HG03558 (cell line): ENCODE measurements at regions not wholly inside any gene's neighbourhood (a gene's known extent, or its start where the extent isn't known, plus 50 kb on each side); places are given as distances from the start of the nearest gene placed in this dataset.
"Not testable (repeated sequence)": the region's sequence is repeated elsewhere in the genome, so short reads cannot be mapped to it uniquely, and the experiment has no call there.

Experiments used
- ATAC-seq: cut with Tn5 transposase; IDR thresholded peaks from one replicate; pipeline ENCODE4 v1.9.1; 2021; ENCODE audit warnings: moderate number of reproducible peaks; ENCODE audit not compliant: unreplicated experiment; ENCODE audit errors: extremely low read depth

DNA sequence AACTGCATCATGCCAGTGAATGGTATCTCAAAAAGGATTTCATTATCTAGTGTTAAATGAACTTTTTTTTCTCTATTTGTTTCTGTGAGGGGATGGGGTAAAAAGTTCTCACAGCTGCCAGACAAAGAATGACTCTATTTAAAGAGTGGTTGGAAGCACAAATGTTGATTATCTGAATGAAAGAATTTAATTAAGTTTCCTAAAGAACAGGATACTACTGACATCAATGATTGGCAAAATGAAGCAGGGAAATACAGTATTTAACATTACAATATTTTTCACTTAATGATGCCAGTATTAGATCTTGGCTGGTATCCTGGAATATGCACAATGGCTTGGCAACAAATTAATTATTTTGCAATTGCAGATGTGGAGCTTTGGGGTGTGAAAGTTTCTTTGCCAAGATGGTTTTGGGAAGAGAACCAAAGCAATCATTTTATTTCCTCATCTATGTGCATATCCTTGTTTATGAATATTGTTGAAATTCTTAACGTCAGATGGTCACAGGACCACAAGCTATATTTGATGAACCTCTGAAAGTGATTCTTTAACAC is 336.8 kb downstream of the ARL4A start:
- ATAC-seq: no peak

DNA sequence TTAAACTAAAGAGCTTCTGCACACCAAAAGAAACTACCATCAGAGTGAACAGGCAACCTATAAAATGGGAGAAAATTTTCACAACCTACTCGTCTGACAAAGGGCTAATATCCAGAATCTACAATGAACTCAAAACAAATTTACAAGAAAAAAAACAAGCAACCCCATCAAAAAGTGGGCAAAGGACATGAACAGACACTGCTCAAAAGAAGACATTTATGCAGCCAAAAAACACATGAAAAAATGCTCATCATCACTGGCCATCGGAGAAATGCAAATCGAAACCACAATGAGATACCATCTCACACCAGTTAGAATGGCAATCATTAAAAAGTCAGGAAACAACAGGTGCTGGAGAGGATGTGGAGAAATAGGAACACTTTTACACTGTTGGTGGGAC is 337.6 kb downstream of the ARL4A start:
- not testable (repeated sequence) for ATAC-seq

DNA sequence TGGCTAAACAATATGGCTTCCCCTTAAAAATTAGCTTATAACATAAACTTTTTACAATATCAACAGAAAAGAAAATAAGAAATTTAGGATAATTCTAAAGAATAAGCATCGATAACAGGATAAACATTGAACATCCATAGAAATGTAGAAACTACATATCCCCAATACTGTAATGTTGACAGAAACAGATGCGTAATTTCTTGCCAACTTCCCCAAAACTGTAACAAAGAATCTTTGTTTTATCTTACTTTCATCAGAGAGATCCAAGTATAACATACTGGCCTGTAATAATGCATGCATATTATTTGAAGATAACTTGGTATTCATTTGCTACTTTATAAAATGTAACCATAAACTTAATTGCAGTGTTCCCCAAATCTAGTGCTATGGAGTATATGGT is 339.9 kb downstream of the ARL4A start:
- ATAC-seq: no peak

DNA sequence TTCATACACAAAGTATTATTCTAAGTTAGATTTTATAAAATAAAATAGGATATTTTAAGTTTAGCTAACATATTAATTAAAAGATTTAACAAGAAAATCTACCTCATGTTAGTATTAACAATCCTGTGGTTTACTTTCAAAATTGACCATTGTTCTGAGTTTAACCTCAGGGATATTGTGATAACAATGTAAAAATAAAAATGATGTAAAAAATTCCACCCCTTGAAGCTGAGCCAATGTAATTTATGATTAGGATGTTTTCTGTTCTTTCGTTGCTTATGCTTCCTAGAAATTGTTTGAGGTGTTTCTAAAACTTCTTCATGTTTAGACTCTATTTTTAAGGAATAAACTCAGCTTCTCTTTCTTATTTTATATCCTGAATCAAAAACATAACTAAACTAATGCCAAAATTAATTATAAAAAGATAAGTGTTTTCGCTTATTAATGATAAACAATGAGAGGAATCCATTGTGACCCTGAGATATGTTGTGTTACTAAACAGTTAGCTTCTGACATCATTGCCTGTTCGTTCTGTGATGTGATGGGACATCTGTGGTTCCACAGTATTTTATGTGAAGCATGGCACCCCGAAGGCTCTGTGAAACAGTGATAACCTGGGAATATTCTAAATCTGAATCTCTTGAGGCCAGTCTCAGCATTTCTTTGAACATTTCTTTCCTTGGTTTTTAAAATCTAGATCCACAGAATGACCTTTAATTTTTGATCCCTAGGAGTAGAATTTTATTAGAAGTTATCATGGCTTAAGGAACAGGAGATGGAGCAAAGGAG is 340.8 kb downstream of the ARL4A start:
- ATAC-seq: no peak

DNA sequence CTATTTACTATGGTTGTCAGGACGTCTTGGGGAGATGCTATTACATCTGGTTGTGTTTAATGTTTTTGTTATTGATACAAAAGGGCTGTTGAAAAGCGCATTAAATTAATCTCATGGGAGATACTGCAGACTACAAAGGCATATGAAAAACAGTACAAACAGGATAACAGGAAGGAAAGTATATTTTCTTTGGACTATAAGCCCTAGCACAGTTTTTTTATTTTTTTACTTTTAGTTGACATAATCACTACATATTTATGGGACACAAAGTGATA is 341.3 kb downstream of the ARL4A start:
- no peak for ATAC-seq

DNA sequence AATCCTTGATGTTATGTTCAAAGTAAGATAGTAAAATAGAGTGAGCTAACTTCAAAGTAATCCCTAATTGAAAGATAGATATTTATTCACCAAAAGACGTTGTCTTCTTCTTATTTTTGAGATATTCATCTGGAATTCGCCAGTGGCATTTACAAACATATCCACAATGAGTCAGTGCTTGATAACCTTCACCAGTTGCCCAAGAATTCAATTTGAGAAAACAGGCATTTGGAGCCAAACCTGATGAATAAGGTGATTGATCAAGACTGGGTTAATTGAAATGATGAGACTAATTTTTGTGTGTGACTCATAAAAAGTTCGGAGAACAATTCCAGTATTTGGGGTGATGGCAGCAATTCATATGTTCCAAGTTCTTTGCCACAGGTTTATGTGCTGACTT is 344.0 kb downstream of the ARL4A start:
- ATAC-seq: no peak

DNA sequence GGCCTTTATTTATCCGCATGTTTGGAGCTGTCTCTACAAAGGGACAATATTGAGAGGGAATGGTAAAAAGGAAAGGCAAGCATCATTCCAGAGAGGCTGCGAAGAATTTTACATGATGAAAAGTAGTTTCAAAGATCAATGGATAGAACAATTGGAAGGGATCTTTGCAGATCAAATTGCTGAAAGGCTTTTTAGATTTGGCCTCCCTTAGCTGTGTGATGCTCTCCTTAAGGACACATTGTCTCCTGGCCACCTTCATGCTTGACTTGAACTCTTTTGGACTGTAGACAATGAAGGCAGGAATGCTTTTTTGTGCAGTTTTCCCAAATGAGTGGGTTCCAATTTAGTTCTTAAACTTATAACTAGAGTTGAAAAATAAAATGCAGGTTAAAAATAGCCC is 344.7 kb downstream of the ARL4A start:
- no peak for ATAC-seq

DNA sequence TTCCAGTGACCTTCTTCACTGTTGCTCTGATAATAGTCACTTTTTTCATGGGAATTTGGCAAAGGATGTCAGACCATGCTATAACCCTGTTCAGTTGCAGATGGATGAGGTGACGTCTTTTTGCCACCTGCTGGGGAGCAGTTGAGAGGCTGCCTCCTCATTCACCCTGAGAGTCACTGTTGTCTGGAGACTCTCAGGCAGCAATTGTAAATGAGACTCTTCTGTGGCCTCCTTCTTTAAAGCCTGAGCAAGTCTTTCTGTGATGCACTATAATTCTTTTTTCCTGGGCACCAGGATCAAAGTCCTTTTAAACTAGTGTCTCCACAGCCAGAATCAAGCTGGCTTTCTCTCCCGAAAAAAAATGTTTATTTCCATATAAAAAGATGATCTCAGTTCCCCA is 345.1 kb downstream of the ARL4A start:
- ATAC-seq: no peak

DNA sequence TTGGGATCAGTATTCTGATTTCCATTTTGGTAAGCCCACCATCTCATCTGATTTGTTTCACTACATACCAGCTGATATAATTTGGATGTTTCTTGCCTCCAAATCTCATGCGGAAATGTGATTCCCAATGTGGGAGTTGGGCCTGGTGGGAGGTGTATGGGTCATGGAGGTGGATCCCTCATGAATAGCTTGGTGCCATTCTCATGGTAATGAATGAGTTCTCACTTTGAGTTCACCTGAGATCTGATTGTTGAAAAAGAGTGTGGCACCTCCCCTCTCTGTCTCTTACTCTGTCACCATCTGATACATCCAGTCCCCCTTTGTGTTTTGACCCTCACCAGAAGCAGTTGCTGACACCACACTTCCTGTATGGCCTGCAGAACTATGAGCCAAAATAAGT is 347.3 kb downstream of the ARL4A start:
- no peak for ATAC-seq

DNA sequence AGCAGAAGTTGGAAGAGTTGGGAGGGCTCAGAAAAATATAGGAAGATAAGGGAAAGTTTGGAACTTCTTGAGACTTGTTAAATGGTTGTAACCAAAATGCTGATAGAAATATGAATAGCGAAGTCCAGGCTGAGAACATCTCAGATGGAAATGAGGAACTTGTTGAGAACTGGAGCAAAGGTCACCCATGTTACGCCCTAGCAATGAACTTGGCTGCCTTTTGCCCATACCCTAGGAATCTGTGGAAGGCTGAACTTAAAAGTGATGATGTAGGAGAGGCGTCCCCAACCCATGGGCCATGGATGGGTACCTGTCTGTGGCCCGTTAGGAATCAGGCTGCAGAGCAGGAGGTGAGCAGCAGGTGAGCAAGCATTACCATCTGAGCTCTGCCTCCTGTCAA is 347.8 kb downstream of the ARL4A start:
- ATAC-seq: no peak

DNA sequence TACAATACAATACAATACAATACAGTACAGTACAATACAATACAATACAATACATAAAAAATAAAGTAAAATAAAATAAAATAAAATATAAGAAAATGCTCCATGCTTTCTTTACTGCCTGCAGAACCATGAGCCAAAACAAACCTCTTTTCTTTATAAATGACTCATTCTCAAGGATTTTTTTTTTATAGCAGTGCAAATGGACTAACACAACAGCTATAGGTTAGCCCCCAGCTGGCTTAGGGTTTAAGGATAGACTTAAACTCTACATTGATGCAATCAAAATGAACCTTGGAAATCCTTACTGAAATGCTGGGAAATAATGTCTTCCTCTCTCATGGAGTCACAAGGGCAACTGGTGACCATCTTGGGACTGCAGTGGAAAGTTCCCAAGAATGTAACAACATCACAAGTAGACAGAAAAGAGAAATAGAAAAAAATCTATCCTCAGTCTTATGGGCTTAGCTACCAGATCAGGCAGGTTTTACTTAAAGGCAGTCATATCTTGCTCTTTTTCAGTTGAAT is 348.9 kb downstream of the ARL4A start:
- no peak for ATAC-seq

DNA sequence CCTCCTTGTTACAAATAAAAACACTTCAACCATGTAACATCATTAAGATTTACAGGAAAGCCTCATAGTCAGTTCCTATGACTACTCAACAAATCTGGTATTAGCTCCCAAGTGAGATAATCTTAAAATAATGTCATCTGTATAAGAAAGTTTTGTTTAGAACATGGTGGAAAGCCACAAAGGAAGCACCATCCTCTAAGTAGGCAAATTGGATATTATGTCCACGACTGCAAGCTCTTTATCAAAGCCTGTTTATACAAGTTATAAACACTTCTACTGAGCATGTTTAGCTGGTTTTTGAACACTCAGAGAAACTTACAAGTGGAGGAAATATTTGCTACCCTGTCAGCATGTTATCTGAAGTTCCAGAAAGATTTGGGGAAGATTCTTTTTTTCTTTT is 349.8 kb downstream of the ARL4A start:
- ATAC-seq: no peak

DNA sequence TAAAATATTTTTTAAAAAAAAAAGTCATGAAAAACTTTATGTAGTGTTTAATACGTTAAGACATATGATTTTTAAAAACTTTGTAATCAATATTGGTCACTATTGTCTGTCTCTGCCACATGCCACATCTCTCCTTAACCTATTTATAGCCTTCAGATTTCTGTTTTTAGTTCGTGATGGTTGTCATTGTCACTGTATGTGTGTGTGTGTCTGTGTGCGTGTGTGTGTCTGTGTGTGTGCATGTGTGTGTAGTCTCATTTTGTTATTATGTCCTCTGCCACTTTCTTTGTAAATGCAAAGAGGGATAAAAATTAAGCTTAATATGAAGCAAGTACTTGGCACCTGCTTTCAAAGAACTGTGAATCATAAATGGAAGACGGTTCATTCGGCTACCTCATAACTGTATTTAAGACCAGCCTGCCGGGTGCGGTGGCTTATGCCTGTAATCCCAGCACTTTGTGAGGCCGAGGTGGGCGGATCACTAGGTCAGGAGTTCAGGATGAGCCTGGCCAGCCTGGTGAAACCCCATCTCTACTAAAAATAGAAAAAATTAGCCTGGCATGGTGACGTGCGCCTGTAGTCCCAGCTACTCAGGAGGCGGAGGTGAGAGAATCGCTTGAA is 354.0 kb downstream of the ARL4A start:
- no peak for ATAC-seq

DNA sequence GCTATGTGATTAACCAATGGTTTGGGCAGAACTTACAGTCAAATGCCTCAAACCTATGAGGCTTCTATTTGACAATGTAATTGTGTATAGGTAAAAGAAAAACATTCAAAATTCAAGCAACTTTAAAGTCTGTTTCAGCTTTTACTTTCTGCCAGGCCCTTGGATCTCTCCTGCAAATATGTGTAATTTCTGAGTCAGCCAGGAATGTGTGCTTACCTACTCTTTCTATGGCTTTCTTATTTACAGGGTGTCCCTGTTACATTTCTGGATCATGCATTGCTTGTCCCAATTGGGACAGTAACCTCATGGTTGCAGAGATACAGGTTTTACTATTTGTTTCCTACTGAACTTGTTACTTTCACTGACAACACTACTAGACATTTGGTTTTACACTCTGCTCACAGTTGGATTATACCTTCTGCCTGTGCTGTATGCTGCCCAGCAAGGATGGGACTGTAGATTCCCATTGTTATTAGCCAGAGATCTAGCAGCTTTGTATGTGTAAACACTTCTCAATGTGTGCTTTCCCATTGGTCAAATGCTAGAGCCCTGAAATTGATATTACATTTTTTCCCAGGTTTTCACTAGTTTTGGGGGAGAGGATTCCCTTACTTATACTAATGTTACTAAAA is 355.3 kb downstream of the ARL4A start:
- no peak for ATAC-seq

DNA sequence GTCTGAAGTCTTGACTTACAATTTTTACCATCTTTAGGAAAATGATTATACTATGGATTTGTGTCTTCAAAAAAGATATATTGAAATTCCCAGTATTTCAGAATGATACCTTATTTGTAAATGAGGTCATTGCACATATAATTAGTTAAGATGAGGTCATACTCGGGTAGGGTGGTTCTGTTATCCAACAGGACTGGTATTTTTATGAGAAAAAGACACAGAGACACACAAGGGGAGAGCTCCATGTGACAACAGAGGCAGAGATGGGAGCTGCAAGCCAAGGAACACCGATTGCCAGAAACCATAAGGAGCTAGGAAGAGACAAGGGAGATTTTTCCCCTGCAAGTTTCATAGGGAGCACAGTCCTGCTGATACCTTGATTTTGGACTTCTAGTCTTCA is 356.9 kb downstream of the ARL4A start:
- no peak for ATAC-seq

DNA sequence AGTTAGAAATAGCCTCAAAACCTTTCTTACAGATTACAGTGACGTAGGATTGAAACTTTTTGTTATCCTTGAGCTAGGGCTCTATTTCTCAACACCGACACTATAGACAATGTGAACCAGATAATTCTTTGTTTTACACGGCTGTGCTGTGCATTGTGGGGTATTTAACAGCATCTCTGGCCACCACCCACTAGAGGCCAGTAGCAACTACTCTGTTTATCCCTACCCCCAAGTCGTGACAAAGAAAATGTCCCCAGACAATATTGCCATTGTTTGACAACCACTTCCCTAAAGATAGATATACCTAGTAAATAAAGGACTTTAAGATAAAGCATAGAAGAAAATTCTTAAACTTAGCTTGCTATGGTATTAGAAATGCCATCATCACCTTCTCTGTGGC is 359.6 kb downstream of the ARL4A start:
- no peak for ATAC-seq

DNA sequence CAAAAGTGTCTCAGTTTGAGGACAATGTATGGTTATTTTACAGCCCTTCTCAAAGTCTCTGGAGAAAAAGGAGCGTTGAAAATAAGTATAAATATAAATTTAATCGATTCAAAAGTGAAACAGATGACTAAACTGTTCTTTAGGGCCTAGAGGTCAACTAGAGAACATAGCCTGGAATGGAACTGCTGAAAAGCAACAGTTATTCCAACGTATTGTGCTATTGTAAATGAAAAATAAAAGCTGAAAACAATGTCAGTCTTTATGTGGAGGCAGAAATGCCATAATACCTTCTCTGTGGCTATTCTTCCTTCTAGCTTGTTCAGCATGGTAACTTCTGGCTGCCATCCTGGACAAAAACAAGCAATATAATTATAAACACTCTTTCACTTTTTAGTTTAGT is 362.5 kb downstream of the ARL4A start:
- no peak for ATAC-seq

DNA sequence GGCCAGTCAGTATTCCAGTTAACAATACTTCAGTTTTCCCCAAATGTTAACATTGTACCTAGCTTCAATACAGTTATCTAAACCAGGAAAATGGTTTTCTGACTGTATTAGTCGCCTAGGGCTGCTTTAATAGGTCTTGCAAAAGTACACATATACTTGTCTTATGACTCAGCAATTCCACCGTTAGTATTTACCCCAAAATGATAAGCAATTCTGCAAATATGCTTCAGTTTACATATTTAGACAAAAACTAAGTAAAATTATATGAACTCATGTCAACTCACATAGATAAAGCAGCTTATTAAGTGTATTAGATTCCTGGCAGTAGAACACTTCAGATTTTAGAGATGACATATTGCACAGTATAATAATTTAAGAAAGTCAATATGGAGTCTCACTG is 363.3 kb downstream of the ARL4A start:
- no peak for ATAC-seq

DNA sequence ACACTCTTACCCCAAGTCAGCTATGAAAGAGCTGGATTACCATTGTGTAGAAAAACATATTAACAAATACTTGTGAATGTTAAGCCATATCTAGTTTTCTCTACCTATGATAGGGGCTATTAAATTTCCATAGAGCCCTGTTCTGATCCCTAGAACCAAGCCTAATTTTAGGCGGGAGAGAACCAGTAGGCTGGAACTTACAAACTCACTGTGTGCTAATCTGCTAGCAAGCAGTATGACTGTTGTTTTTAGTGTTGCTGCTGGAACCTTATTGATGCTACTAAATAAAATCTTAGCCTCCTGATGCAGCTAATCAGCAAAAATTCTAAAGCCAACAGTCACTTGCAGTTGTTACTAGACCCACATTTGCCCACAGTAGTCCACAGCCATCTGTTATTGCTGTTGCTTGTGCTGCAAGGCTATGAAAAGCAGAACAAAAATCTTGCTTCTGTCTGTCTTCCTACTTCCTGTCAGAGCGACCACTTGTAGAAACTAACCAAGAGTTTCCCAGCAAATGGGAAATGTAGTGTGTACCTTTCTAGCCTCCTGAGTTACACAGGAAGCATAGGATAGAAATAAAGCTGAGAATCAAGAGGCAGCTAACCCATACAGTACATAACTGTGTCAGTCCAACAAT is 368.4 kb downstream of the ARL4A start:
- ATAC-seq: no peak

DNA sequence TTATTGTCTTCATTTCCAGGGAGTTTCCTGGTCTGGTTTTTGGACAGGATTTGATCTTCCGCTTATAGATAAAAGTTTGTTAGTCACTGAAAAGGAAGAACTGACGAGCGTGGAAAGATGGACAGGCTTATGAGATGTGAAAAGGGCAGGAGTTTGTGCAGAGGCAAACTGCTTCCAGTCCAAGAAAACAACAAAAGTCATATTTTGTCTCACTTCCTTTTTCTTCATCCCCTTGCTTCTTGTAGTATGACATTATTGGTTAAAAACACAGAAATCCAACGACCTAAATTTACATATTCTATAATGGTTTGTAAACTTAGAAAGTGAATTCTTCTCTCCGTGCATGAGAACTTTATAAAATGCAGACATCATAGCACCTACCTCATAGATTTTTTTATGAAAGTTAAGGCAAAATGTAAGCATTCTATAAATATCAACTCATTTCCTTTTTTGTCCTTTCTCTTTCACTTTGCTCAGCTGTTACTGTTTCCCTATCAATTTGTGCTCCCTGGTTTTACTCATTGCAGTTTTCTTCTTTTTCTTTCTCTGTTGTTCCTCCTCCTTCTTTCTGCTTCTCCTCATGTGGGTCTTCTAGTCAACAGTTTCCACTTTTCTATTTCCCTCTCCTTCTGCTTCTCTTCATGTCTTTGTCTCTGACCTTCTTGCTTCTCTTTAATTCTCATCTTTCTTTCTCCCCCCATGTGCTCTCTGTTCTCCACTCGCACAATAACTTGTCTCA is 370.2 kb downstream of the ARL4A start:
- peak; percentile 91 for ATAC-seq
